ENCODE measurements at regions not wholly inside any gene's neighbourhood (a gene's known extent, or its start where the extent isn't known, plus 50 kb on each side); places are given as distances from the start of the nearest gene placed in this dataset.

DNA sequence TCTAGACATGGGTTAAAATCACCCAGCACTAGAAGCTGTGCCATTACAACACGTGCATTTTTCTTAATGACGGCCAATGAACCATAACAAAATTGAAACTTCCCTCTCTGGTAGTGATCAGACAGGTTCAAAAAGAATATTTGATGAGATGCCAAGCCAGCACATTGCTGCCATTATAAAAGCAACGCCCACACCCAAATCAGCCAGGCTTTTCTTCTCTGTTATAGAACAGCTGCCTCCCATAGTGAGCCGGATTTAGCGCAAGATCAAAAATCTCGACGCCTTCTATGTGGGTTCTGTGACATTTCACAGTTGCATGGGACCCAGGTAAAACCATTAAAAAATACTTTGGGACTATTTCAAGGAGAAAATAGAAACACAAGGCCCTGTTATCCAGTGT, 1158.0 kb downstream of the EFNB2 start:
- TF ChIP-seq, protein P1, sequence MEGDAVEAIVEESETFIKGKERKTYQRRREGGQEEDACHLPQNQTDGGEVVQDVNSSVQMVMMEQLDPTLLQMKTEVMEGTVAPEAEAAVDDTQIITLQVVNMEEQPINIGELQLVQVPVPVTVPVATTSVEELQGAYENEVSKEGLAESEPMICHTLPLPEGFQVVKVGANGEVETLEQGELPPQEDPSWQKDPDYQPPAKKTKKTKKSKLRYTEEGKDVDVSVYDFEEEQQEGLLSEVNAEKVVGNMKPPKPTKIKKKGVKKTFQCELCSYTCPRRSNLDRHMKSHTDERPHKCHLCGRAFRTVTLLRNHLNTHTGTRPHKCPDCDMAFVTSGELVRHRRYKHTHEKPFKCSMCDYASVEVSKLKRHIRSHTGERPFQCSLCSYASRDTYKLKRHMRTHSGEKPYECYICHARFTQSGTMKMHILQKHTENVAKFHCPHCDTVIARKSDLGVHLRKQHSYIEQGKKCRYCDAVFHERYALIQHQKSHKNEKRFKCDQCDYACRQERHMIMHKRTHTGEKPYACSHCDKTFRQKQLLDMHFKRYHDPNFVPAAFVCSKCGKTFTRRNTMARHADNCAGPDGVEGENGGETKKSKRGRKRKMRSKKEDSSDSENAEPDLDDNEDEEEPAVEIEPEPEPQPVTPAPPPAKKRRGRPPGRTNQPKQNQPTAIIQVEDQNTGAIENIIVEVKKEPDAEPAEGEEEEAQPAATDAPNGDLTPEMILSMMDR (IDR thresholded peaks at IDR 0.05) = no peak
- TF ChIP-seq POLR2AphosphoS5 (IDR thresholded peaks at IDR 0.05) (no peak), POLR2A (IDR thresholded peaks at IDR 0.05) (no peak)

All from gastroesophageal sphincter (tissue), 3 donors.